GM12878 (cell line): ENCODE measurements at regions not wholly inside any gene's neighbourhood (a gene's known extent, or its start where the extent isn't known, plus 50 kb on each side); places are given as distances from the start of the nearest gene placed in this dataset.

Experiments used
- ATAC-seq: fragments of 200-7000 bp; cut with Tn5 transposase; 3 replicates; pipeline ENCODE4 v1.9.1; 2020; ENCODE audit warnings: mild to moderate bottlenecking, moderate library complexity
- BruUV-seq: library from RNA; stranded (reverse); fragments of 400-500 nt; replicated peaks from 2 replicates; lab custom pipeline; 2021; lab: Mats Ljungman, UMichigan
- CTCF ChIA-PET: fragments of 300-600 bp; sonication (Branson Sonifier 250); formaldehyde crosslinking; extraction: SDS; loops from one replicate; lab custom pipeline; 2021; ENCODE audit warnings: inconsistent platforms; lab: Yijun Ruan, JAX
- POLR2A ChIA-PET: fragments of 350-600 bp; formaldehyde crosslinking; extraction: SDS; loops from one replicate; lab custom pipeline; 2021; ENCODE audit warnings: inconsistent platforms; lab: Charles Lee
- RAD21 ChIA-PET: fragments of 300-600 bp; sonication (Branson Sonifier 250); formaldehyde crosslinking; loops from one replicate; lab custom pipeline; 2023; ENCODE audit warnings: antibody characterized with exemption; ENCODE audit not compliant: unreplicated experiment; lab: Charles Lee
- SMC1A ChIA-PET: fragments of 300-600 bp; sonication (Branson Sonifier 250); formaldehyde crosslinking; loops from one replicate; lab custom pipeline; 2023; ENCODE audit not compliant: unreplicated experiment, uncharacterized antibody; lab: Charles Lee
- DNase-seq: peaks from one replicate; pipeline ENCODE4 v3.0.0-alpha.2; 2011; ENCODE audit warnings: low read depth, low spot score
- FAIRE-seq: peaks from 3 replicates; lab custom pipeline; 2011; peaks lifted over from hg19 to GRCh38; lab: Jason Lieb, UNC
- H2AFZ ChIP-seq: 2 replicates; pipeline ENCODE4 v1.6.0; 2011; ENCODE audit warnings: low read depth, low read length, control low read depth; ENCODE audit not compliant: control insufficient read depth
- H3K27ac ChIP-seq: 2 replicates; pipeline ENCODE4 v1.5.1; 2011; ENCODE audit warnings: control low read depth; ENCODE audit not compliant: control insufficient read depth, insufficient read depth
- H3K27me3 ChIP-seq, 2 experiments: replicated peaks in 1 of 2; 2 replicates each; pipeline versions ENCODE4 v1.6.0 to v1.6.1; 2011; ENCODE audit warnings: low read length in 1 of 2; ENCODE audit not compliant: control insufficient read depth in 2 of 2, insufficient read depth in 2 of 2
- H3K36me3 ChIP-seq, 2 experiments: 2 replicates each; pipeline ENCODE4 v1.5.1; 2011; ENCODE audit warnings: low read length in 1 of 2; ENCODE audit not compliant: control insufficient read depth in 2 of 2, insufficient read depth in 2 of 2
- H3K4me1 ChIP-seq: 2 replicates; pipeline ENCODE4 v1.6.1; 2011; ENCODE audit warnings: mild to moderate bottlenecking, low read length, moderate library complexity, mixed read lengths; ENCODE audit not compliant: control insufficient read depth, insufficient read depth
- H3K4me2 ChIP-seq: 2 replicates; pipeline ENCODE4 v1.6.0; 2011; ENCODE audit warnings: control low read depth; ENCODE audit not compliant: control insufficient read depth, insufficient read depth
- H3K4me3 ChIP-seq: fragments of 200-600 bp; sonication (generic); 2 replicates; pipeline ENCODE4 v1.5.1; 2016
- H3K79me2 ChIP-seq: 2 replicates; pipeline ENCODE4 v1.6.0; 2011; ENCODE audit warnings: low read length; ENCODE audit not compliant: control insufficient read depth, insufficient read depth
- H3K9ac ChIP-seq: 2 replicates; pipeline ENCODE4 v1.8.0; 2011; ENCODE audit warnings: low read length, control low read depth, mixed read lengths; ENCODE audit not compliant: control insufficient read depth, insufficient read depth
- H3K9me3 ChIP-seq: replicated peaks from 3 replicates; pipeline ENCODE4 v1.5.1; 2011; ENCODE audit warnings: mild to moderate bottlenecking, low read length; ENCODE audit not compliant: control insufficient read depth, insufficient read depth
- H4K20me1 ChIP-seq: 2 replicates; pipeline ENCODE4 v1.6.0; 2011; ENCODE audit not compliant: control insufficient read depth, insufficient read depth
- EED ChIP-seq: sonication (generic); IDR thresholded peaks from 2 replicates; pipeline ENCODE4 v1.6.1; 2016; ENCODE audit warnings: antibody characterized with exemption, low read depth
- HDGF ChIP-seq: fragments of 450-650 bp; IDR thresholded peaks from 2 replicates; pipeline ENCODE4 v1.6.1; 2016; ENCODE audit warnings: antibody characterized with exemption
- IRF4 ChIP-seq: IDR thresholded peaks from 2 replicates; pipeline ENCODE4 v1.6.1; 2011; ENCODE audit warnings: low read depth, low read length
- NR2C1 ChIP-seq: fragments of 450-650 bp; IDR thresholded peaks from 2 replicates; pipeline ENCODE4 v1.6.1; 2017; ENCODE audit warnings: antibody characterized with exemption, mild to moderate bottlenecking, moderate library complexity
- NRF1 ChIP-seq: conservative IDR thresholded peaks from 2 replicates; pipeline ENCODE4 v1.6.1; 2011; ENCODE audit warnings: mild to moderate bottlenecking, low read depth, low read length, improper control_type of control experiment
- PML ChIP-seq: IDR thresholded peaks from 2 replicates; pipeline ENCODE4 v1.6.1; 2012; ENCODE audit warnings: low read length, inconsistent platforms
- POLR2A ChIP-seq: IDR thresholded peaks from 2 replicates; pipeline ENCODE4 v1.6.1; 2011; ENCODE audit warnings: low read depth, mild to moderate bottlenecking, low read length
- SMARCA5 ChIP-seq: fragments of 450-650 bp; IDR thresholded peaks from 2 replicates; pipeline ENCODE4 v1.6.1; 2017; ENCODE audit warnings: mild to moderate bottlenecking
- TARDBP ChIP-seq: IDR thresholded peaks from 2 replicates; pipeline ENCODE4 v1.6.1; 2016; ENCODE audit warnings: borderline replicate concordance
- ZBED1 ChIP-seq: IDR thresholded peaks from 2 replicates; pipeline ENCODE4 v1.6.1; 2016; ENCODE audit warnings: borderline replicate concordance
- WGBS: methylation state at CpG from one replicate; pipeline ENCODE4 v1.1.6; 2016; ENCODE audit warnings: low lambda C conversion rate; ENCODE audit not compliant: insufficient replicate concordance, insufficient coverage; ENCODE audit errors: missing lambda C conversion rate; 5-methylcytosine and 5-hydroxymethylcytosine counted together
- in situ Hi-C: fragments of 300-500 bp; cut with MboI; formaldehyde crosslinking; loops from 9 replicates; pipeline ENCODE4 v1.14.3; 2018; ENCODE audit warnings: mixed read lengths
- intact Hi-C: fragments of 100-400 bp; cut with micrococcal nuclease; formaldehyde crosslinking; loops from one replicate; pipeline ENCODE4 v1.14.2; 2022; ENCODE audit not compliant: unreplicated experiment
- TF ChIP-seq, protein P1 (sequence below): fragments of 450-650 bp; IDR thresholded peaks from 2 replicates; pipeline ENCODE4 v1.6.1; 2018; ENCODE audit warnings: borderline replicate concordance, mild to moderate bottlenecking; ENCODE audit not compliant: partially characterized antibody
- TF ChIP-seq, protein P2 (sequence below): fragments of 150-350 bp; IDR thresholded peaks from 2 replicates; pipeline ENCODE4 v1.6.1; 2016; ENCODE audit warnings: low read depth, low read length
- TF ChIP-seq, protein P3 (sequence below): IDR thresholded peaks from 2 replicates; pipeline ENCODE4 v1.6.1; 2012; ENCODE audit warnings: mild to moderate bottlenecking, low read depth, low read length
- TF ChIP-seq, protein P4 (sequence below): fragments of 450-650 bp; formaldehyde crosslinking; IDR thresholded peaks from 2 replicates; pipeline ENCODE4 v1.4.0; 2022; ENCODE audit warnings: mild to moderate bottlenecking, moderate library complexity

DNA sequence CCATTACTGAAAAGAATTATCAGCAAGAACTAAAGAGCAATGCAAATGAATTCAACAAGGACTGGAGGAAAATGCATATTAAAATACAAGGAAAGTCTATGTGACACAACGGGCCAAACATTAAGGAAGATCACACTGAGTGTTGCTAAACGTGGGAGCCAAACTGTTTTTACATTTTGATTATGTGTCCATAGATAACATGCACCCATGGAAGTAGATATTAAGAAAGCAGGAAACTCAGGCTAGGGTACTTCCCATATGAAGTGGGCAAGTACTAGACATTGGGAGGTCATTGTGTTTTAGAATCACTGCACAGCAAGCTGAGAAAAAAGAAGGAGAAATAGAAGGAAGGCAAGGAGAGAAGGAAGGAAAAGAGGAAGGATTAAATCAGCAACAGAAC, 161.8 kb downstream of the KCTD12 start:
- no peak for DNase-seq
- ATAC-seq: no peak
- FAIRE-seq: no peak
- in situ Hi-C loops (no loop called here), intact Hi-C loops (no loop called here)
- Histone ChIP-seq H3K9ac (no peak overlapping the region), H3K27ac (no peak overlapping the region), H3K27me3 (no peaks in the 10 kb centered on the region), H3K4me3 (no peak overlapping the region), H3K4me2 (no peak overlapping the region), H4K20me1 (no peaks in the 10 kb centered on the region), H3K36me3 (no peaks in the 10 kb centered on the region), H3K79me2 (no peaks in the 10 kb centered on the region), H2AFZ (no peak overlapping the region), H3K4me1 (no peaks in the 10 kb centered on the region), H3K9me3 (no peaks in the 10 kb centered on the region)
- ChIA-PET RAD21 (no interaction called here), SMC1A (no interaction called here), POLR2A (no interaction called here), CTCF (no interaction called here)
- no TSS peak for BruUV-seq
- WGBS: 50% methylated on average over 2 of the region's 2 CpGs
- TF ChIP-seq EED (no peak), ZBED1 (no peak), IRF4 (no peak), SMARCA5 (no peak), PML (no peak), NRF1 (no peak), NR2C1 (no peak), POLR2A (no peak), HDGF (no peak), TARDBP (no peak)
- TF ChIP-seq, protein P1, sequence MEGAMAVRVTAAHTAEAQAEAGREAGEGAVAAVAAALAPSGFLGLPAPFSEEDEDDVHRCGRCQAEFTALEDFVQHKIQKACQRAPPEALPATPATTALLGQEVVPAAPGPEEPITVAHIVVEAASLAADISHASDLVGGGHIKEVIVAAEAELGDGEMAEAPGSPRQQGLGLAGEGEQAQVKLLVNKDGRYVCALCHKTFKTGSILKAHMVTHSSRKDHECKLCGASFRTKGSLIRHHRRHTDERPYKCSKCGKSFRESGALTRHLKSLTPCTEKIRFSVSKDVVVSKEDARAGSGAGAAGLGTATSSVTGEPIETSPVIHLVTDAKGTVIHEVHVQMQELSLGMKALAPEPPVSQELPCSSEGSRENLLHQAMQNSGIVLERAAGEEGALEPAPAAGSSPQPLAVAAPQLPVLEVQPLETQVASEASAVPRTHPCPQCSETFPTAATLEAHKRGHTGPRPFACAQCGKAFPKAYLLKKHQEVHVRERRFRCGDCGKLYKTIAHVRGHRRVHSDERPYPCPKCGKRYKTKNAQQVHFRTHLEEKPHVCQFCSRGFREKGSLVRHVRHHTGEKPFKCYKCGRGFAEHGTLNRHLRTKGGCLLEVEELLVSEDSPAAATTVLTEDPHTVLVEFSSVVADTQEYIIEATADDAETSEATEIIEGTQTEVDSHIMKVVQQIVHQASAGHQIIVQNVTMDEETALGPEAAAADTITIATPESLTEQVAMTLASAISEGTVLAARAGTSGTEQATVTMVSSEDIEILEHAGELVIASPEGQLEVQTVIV: no peak
- TF ChIP-seq, protein P2, sequence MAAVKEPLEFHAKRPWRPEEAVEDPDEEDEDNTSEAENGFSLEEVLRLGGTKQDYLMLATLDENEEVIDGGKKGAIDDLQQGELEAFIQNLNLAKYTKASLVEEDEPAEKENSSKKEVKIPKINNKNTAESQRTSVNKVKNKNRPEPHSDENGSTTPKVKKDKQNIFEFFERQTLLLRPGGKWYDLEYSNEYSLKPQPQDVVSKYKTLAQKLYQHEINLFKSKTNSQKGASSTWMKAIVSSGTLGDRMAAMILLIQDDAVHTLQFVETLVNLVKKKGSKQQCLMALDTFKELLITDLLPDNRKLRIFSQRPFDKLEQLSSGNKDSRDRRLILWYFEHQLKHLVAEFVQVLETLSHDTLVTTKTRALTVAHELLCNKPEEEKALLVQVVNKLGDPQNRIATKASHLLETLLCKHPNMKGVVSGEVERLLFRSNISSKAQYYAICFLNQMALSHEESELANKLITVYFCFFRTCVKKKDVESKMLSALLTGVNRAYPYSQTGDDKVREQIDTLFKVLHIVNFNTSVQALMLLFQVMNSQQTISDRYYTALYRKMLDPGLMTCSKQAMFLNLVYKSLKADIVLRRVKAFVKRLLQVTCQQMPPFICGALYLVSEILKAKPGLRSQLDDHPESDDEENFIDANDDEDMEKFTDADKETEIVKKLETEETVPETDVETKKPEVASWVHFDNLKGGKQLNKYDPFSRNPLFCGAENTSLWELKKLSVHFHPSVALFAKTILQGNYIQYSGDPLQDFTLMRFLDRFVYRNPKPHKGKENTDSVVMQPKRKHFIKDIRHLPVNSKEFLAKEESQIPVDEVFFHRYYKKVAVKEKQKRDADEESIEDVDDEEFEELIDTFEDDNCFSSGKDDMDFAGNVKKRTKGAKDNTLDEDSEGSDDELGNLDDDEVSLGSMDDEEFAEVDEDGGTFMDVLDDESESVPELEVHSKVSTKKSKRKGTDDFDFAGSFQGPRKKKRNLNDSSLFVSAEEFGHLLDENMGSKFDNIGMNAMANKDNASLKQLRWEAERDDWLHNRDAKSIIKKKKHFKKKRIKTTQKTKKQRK: no peak
- TF ChIP-seq, protein P3, sequence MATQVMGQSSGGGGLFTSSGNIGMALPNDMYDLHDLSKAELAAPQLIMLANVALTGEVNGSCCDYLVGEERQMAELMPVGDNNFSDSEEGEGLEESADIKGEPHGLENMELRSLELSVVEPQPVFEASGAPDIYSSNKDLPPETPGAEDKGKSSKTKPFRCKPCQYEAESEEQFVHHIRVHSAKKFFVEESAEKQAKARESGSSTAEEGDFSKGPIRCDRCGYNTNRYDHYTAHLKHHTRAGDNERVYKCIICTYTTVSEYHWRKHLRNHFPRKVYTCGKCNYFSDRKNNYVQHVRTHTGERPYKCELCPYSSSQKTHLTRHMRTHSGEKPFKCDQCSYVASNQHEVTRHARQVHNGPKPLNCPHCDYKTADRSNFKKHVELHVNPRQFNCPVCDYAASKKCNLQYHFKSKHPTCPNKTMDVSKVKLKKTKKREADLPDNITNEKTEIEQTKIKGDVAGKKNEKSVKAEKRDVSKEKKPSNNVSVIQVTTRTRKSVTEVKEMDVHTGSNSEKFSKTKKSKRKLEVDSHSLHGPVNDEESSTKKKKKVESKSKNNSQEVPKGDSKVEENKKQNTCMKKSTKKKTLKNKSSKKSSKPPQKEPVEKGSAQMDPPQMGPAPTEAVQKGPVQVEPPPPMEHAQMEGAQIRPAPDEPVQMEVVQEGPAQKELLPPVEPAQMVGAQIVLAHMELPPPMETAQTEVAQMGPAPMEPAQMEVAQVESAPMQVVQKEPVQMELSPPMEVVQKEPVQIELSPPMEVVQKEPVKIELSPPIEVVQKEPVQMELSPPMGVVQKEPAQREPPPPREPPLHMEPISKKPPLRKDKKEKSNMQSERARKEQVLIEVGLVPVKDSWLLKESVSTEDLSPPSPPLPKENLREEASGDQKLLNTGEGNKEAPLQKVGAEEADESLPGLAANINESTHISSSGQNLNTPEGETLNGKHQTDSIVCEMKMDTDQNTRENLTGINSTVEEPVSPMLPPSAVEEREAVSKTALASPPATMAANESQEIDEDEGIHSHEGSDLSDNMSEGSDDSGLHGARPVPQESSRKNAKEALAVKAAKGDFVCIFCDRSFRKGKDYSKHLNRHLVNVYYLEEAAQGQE: no peak
- TF ChIP-seq, protein P4, sequence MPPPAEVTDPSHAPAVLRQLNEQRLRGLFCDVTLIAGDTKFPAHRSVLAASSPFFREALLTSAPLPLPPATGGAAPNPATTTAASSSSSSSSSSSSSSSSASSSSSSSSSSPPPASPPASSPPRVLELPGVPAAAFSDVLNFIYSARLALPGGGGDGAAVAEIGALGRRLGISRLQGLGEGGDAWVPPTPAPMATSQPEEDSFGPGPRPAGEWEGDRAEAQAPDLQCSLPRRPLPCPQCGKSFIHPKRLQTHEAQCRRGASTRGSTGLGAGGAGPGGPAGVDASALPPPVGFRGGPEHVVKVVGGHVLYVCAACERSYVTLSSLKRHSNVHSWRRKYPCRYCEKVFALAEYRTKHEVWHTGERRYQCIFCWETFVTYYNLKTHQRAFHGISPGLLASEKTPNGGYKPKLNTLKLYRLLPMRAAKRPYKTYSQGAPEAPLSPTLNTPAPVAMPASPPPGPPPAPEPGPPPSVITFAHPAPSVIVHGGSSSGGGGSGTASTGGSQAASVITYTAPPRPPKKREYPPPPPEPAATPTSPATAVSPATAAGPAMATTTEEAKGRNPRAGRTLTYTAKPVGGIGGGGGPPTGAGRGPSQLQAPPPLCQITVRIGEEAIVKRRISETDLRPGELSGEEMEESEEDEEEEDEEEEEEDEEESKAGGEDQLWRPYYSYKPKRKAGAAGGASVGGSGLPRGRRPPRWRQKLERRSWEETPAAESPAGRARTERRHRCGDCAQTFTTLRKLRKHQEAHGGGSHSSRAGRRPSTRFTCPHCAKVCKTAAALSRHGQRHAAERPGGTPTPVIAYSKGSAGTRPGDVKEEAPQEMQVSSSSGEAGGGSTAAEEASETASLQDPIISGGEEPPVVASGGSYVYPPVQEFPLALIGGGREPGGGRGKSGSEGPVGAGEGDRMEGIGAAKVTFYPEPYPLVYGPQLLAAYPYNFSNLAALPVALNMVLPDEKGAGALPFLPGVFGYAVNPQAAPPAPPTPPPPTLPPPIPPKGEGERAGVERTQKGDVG (CRISPR knock-in tag): no peak
